ENCODE measurements at regions not wholly inside any gene's neighbourhood (a gene's known extent, or its start where the extent isn't known, plus 50 kb on each side); places are given as distances from the start of the nearest gene placed in this dataset.

DNA sequence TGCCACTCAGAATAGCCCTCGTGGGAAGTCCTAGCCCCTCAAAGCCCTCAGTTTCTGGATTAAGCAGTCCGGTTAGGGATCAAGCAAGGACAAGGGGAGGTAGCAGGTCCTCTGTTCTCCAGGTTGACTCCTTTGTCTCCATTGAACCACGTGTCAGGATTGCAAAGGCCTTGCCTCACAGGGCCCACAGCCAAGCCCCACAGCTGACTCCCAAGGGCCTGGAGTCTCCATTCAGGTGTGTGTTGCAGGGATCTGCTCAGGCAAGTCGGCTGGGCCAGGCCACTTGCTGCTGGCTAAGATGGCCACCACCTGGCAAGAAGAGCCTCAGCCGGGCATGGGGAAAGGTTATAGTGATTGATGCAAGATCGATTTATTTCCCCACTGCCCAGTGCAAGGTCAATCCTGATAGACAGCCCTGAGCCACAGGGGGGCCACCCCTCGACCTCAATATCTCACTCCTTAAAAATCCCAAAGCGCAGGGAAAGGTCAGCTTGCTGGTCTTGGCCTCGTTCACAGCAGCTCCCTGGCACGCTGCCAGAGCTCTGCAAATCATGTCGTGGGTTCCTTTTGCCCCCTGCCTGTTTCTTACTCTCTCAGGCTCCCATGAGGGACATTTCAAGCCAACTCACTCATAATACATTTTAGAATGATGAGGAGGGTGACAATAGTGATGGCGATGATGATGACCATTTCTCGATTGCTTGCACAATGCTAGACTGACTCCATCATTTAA, 75.9 kb downstream of the EDN3 start:
- DNase-seq (ENCODE audit: low read depth) = no peak

DNA sequence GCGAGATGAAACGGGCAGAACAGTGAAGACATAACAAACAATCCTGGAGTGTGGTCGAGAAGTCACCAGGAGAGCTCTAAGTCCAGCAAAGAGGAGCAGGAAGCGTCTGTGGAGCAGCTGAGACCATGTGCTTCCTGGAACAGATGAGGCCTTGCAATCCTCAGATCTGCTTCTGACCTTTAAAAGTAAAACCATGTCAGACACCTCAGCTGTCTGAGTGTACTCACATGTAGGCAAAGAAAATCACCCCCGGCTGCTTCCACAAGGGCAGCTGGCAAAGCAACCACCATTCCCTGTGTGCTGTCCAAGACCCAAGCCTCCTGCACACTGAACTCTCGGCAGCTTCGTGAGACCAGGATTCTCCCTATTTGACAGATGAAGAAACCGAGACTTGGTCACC, 76.6 kb downstream of the EDN3 start:
- DNase-seq (ENCODE audit: low read depth) = no peak

DNA sequence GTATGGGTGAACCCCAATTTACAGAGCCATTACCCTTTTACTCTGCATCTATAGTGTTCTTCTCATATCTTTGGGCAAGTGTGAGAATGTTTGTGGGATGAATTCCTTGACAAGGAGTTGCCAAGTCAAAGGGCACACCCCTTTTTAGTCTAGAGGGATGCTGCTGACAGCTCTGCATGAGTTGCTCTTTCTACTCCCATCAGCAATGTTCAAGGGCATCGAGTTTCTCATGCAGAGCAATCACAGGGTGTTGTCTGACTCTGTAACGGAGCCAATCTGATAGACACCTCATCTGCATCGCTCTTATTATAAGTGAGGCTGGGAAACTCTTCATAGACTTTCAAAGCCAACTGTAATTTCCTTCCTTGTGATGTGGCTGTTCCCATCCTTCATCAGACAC, 77.4 kb downstream of the EDN3 start:
- no peak for DNase-seq (ENCODE audit: low read depth)

DNA sequence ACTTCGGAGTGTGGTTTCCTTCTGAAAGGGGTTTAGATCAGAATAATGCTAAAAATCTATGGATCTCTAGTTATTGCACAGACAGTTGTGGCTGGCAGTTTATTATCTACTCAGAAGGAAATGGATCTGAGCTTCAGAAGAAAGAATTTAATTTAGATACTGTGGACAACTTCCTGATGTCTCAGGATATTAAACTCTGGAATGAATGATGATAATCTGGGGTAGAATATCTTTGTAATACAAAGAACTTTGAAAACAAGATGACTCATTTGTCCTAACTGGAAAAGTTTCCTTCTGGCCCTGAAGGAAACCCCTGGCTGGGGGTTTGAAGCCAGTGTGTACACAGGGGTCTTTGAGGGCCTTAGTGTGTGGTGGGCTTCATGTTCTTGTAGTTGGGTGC, 78.0 kb downstream of the EDN3 start:
- no peak for DNase-seq (ENCODE audit: low read depth)

DNA sequence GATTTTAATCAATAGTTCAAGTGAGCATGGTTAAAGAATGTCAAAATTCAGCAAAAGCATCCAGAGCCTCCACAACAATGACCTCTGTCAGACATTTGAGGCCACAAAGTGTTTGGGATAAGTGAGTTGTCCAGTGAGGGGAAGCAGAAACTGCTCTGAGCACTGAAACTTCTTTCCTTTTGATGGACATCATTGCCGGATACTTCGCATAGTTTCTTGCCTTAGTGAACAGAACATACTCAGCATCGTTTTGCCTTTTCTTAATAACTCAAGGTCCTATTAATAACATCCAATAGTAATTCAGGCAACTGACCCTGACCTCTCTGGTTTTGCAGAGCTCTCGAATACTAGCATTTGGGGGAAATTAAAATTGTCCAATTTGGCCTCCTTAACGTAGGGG, 78.6 kb downstream of the EDN3 start:
- no peak for DNase-seq (ENCODE audit: low read depth)

DNA sequence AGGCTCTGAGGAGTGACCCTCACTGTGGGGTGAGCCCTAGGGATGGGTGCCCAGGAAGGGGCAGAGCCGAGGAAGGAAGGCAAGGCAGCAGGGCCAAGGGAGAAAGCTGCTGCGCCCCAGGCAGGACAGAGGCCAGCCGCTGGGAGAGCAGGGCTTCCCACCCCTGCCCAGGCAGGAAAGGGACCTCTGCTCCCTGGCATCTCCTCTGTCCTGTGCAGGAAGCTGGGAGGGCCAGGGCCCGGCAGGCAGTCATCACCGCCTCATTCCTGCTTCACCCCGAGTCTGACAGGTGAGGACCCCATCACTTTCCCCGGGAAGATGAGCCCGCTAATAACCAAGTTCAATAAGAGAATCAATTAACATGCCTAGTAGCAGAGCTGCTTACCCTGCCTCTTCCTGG, 81.3 kb downstream of the EDN3 start:
- no peak for DNase-seq (ENCODE audit: low read depth)

DNA sequence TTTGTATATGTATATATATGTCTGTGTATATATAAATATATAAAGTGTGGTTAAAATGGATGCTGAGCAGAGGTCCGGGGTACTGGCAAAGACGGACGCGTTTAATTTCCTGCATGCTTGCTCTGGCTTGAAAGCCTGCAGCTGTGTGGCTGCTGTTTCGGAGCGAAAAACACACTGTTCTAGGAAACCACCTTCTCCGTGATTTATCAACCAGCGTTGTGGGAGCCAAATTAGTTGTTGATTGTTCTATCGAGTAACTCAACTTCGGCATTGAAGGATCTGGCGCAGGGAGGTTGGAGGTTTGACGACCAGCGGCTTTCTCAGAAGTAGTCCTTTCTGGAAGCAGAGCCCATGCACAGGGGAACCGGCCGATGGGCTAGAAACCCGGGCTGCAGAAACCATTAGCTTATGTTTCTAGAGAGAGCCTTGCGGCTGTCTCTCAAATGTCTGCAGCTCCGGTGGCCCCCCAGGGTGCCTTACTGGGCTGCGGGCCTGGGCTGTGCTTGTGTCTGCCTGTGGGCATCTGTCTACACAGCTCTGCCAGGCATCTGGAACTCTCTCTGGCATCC, 81.8 kb downstream of the EDN3 start:
- DNase-seq (ENCODE audit: low read depth) = no peak

DNA sequence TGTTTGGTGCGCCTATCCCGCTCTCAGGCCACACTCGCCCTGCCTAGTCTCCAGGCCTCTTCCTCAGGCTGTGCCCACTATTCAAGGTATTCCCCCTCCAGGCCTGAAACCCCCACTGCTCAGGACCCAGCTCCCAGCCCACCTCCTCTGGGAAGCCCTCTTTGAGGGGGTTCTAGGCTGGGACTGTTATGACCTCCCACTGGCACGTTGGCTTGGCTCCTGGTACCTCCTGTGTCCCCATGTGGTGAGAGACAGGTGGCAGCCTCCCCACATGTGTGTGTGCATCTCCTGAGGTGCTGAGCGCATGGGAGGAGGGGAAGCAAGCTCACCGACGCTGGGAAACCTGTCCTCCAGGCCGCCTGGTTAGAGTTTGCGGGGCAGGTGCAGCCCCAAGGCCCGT, 82.5 kb downstream of the EDN3 start:
- no peak for DNase-seq (ENCODE audit: low read depth)

DNA sequence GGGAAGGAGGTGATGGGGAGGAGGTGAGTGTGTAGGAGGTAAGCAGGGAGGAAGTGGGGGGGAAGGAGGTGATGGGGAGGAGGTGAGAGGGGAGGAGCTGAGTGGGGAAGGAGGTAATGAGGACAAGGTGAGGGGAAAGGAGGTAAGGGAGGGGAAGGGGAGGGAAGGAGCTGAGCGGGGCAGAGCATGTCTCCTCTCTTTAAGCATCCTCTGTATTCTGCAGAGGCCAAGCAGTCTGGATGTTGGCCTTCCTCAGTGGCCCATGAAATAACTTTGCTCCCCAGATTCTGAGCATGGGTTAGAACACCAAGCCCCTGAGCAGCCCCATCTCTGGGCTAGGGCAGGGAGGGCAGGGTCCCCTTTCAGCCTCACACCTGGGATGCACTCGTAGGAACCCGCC, 84.6 kb downstream of the EDN3 start:
- DNase-seq (ENCODE audit: low read depth) = no peak

DNA sequence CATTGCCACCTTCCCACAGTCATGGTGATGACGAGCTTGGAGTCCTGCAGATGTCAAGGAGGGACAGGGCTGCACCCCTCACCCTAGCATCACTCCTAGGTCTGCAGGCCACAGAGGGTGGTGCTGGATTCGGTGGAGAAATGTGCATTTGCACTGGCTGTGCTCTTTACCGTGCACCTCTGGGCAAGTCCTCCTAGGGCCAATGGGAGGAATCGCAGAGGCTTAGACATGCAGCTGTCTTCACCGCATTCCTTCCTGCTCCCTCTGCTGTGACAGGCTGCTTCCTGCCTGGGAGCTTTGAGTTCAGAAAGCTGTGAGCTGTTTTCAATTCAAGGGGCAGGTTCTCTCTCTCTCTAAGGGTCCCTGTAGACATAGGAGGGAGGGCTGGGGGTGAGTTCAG, 85.1 kb downstream of the EDN3 start:
- no peak for DNase-seq (ENCODE audit: low read depth)

DNA sequence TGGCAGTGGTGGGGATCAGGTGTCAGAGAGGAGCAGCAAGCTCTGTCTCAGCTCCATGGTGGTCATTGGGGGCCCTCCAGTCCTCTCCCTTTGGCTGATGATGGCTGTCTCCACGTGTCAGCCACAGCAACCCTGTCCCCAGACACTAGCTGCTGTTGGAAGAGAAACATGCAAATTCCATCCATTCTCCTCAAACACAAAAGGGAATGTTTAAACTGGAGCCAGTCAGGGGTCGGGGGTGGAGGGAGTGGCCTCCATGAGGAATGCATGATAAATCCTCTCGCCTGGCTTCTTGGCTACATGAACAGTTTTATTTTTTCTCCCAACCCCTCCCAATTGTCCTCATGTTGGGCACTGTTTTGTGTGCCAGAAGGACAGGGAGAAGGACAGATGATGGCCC, 86.4 kb downstream of the EDN3 start:
- no peak for DNase-seq (ENCODE audit: low read depth)

DNA sequence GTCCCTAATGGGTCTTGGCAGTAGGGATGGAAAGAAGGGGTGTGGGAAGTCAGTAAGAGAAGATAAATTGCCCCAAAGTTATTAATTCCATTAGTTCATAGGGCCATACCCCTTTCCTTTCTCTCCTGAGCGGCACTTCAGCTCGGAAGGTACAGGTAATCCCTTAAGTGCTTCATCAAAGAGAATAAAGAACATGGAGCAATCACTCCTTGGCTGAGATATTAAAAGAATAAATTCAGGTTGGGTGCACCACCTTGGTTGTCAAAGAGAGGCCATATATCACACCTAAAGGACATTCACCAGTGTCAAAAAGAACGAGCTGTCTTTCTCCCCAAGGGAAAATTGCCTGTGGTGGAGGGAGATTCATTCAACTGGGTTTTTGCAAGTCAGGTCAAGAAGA, 87.5 kb downstream of the EDN3 start:
- DNase-seq (ENCODE audit: low read depth) = no peak

DNA sequence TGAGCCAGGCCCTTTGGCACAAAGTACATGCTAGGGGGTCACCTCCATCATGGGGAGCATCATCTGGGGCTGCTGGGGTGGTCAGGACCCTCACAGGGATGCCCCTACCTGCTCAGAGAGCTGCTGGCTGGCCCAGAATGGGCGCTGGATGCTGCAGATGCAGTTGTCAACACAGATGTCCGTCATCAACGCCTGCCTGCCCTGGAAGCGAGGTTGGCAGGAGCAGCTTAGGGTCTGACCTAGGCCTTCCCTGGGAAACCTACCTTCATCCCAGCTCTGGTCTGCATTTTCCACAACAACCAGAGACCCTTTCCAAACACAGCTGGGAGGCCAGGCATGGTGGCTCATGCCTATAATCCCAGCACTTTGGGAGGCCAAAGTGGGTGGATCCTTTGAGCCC, 88.0 kb downstream of the EDN3 start:
- DNase-seq (ENCODE audit: low read depth) = no peak

DNA sequence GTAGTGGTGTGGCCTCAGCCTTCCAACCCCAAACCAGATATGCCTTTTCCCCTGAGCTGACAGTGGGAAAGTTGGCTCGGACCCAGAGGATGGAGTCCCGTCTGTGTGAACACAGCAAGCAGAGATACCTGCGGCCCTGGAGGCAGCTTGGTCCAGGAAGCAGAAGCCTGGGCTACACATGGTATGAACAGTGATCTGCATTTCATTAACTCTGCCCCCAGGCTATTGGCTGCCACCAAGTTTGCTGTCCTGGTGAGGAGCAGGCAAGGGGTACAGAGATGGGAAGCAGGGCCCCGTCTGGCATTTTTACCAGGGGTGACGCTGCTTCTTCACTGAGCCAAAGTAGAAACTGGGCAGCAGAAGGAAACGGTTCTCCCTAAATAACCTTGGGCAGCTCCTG, 90.0 kb downstream of the EDN3 start:
- DNase-seq (ENCODE audit: low read depth) = no peak

DNA sequence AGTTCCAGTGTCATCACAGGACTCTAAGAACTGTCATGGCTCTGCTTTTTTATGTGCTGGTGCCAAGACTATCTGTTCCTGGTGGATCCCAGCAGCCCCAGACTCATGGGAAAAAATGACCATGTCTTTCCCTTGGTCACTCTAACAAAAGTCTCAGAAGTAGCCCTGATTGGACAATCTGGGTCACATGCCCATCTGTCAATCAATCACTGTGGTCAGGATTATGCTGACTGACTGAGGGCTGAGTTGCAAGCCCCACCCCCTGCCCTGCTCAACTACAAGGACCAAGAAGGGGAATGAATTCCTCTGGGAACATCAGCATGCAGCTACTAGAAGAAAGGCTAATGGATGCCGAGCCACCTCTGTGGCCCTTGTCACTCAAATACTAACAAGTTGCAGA, 91.6 kb downstream of the EDN3 start:
- DNase-seq (ENCODE audit: low read depth) = no peak

DNA sequence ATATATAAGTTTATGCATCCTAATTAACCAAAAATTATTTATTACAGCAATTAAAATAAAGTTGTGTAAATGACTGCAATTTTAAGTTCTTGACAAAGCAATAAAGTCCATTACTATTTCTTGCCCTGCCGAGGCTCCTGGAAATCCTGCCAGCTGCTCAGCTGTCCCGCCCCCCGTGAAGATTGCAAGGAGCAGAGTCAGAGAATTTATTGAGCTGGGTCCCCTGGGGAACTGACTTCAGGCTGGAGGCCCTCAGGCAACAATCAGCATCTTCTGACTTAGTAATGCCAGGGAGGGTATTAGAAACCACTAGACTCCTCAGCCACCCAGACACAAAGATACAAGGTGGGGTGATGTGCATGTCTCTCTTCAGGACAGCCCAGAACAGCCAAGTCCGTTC, 92.3 kb downstream of the EDN3 start:
- DNase-seq (ENCODE audit: low read depth) = no peak

DNA sequence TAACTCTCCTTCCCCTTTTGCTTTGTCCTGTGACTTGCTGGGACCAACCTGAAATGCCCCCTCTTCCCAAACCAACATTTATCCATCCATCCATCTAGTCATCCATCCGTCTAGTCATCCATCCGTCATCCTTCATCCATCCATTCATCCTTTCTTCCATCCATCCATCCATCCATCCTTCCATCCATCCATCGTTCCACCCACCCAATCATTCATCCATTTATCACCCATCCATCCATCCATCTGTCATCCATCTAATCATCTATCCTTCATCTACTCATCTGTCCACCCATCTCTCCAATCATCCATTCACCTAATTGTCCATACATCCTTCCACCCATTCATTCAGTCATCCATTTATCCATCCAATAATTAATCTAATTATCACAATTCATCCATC, 92.7 kb downstream of the EDN3 start:
- no peak for DNase-seq (ENCODE audit: low read depth)

DNA sequence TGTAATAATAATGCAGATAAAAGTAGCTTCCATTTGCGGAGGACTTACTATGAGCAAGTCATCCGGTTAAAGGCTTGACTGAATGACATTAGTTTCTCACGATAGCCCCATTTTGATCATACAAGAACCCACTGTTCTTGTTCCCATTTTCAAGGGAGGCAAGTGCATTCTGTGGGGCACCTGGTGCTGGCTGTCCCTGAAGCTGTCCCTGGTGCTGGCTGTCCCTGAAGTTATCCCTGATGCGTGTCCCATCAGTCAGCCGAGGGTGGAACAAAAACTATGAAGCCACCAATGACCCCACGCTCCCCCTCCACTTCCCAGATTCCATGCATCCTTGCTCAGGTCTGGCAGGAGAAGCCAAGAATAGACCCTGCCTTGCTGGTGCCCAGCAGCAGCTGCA, 95.3 kb downstream of the EDN3 start:
- DNase-seq (ENCODE audit: low read depth) = no peak

DNA sequence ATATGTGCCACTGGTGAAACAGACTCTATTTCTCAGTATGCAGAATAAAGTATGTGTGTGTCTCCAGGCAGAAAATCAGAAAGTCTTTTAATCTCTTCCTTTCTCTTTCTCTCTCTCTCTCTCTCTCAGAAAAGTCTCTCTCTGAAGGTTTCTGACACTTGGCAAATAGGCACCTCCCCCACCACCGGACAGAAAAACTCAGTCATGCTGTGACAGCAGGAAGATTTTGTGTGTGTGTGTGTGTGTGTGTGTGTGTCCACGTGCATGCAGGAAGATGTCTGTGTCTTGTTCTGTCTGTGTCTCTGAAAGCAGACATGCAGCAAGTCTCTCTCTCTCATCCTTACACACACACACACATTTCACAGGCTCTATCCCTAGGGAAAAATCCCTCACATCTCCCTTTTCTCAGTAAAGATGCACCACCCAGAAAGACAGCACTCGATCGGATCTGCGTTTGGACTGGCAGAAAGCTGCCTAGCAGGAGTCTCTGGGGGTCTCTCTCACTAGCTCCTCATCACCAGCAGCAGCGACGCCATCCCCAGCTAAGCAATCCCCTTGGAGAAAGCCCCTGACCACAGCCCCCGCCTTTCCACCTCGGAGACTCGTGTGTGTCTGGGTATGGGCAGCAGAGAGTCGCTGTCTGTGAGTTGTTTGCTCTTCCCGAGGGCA, 98.3 kb downstream of the EDN3 start:
- DNase-seq (ENCODE audit: low read depth) = no peak

DNA sequence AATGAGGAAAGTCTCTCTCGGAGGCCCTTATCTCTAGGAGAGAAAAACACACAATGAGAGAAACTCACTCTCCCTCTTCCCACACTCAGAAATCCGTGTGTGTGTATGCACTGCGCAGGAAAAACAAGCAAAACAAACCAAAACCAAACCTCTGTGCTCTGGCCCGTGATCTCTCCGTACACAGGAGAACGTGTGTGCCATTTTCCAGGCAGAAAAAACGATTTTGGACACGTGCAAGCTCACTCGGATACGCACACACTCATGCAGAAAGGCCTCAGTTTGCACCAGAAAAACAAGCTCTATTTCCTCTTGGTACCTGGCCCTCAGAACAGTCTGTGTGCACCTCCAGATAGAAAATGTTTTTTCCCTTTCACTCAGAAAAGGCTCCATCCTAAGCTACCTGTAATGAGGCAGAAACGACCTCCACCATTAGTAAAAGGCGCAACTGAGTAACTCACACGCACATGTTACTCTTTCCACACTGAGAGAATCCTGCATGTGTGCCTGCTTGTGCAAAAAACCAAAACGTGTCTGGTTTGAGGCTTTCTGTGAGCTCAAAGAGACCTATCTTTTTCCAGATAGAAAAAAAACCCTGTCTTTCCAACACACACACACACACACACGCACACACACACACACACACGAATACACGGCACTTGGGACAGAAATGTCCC, 99.2 kb downstream of the EDN3 start:
- DNase-seq (ENCODE audit: low read depth) = no peak

DNA sequence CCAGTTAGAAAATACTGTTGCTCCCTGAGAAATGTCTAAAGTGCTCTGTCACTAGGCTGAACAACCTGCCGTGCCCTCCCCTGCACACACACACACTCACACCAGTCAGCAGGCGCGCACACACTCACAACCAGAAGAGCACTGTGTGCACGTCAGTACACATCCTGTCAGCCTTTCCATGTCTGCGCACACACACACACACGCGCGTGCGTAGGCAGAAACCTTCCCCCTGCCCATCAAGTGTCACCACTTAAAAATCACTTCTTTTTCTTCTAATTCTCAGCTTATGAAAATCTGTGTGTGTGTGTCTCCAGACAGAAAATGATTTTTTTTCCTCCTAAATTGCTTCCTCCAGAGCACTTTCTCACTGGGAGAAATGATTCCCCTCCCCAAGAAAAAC, 100.3 kb downstream of the EDN3 start:
- no peak for DNase-seq (ENCODE audit: low read depth)

DNA sequence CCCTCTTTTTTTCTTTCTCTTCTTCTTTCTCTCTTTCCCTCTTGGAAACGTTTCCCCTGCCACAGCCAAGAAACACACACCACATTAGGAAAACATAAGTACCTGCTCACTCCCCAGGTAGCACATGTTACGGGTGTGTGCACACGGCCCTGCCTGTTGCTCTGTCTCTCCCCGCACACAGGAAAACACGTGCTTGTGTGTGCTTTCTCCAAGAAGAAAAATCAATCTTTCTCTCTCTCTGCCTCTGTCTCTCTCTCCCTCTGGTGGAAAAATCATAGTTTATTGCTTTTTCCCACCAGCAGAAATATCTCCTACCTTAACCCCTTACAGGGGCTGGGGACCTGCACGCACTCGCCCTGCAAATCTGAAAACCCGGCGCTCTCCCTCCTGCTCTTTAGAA, 102.3 kb downstream of the EDN3 start:
- no peak for DNase-seq (ENCODE audit: low read depth)

DNA sequence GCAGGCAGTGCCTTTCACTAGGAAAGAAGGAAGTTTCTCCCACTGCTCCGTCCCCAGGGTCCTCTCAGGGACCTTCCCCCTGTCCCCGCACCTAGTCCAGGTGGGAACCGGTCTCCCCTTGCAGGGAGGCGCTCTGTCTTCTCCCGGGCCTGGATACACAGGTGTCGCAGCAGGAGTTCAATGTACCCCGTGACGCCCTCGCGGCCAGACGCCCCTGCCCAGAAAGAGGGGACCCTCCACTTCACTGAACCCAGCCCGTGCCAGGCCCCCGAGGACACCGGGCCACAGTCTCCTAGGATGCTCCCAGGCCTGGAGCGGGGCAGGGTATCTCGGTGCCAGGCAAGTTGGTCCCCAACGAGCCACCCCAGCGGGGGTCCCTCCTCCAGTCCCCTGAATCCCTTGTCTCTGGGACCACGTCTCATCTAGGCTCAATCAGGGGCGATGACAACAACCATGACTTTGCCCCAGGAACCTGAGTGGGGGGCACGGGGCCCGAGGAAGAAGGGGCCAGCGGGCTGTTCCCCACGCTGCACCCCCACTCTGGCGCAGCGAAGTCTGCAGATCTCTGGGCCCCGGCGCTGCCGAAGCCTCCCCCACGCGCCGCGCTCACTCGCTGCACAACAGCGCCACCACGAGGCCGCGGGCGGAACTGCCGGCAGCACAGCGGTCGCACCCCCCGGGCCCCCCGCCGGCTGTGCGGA, 103.0 kb downstream of the EDN3 start:
- no peak for DNase-seq (ENCODE audit: low read depth)

Measured in stromal cell of bone marrow (primary cell).